PFSK-1 (cell line): ENCODE measurements at regions not wholly inside any gene's neighbourhood (a gene's known extent, or its start where the extent isn't known, plus 50 kb on each side); places are given as distances from the start of the nearest gene placed in this dataset.

ENCODE experiments used
- FOXP2 ChIP-seq: optimal IDR thresholded peaks from 2 replicates; pipeline ENCODE3; 2011; ENCODE audit warnings: borderline replicate concordance, control low read depth, inconsistent platforms; ENCODE audit not compliant: insufficient read depth; ENCODE audit errors: extremely low read length, extremely low read depth
- POLR2AphosphoS5 ChIP-seq: IDR thresholded peaks from 2 replicates; pipeline ENCODE4 v1.6.1; 2012; ENCODE audit warnings: low read depth, mild to moderate bottlenecking, control low read depth, low read length, moderate library complexity
- REST ChIP-seq, 2 experiments: IDR thresholded peaks; 2 replicates each; pipeline versions ENCODE4 v1.6.1 to v1.8.0; 2011 to 2012; ENCODE audit warnings: low read depth in 2 of 2, low read length in 2 of 2, control low read depth in 1 of 2, inconsistent platforms in 1 of 2, mild to moderate bottlenecking in 1 of 2, moderate library complexity in 1 of 2; ENCODE audit not compliant: insufficient read depth in 1 of 2
- SIN3A ChIP-seq: IDR thresholded peaks from 2 replicates; pipeline ENCODE4 v1.6.1; 2012; ENCODE audit warnings: mild to moderate bottlenecking, low read length, moderate library complexity, borderline replicate concordance; ENCODE audit not compliant: insufficient read depth
- TAF1 ChIP-seq: IDR thresholded peaks from 2 replicates; pipeline ENCODE4 v1.6.1; 2012; ENCODE audit warnings: low read length, control low read depth, borderline replicate concordance; ENCODE audit not compliant: insufficient read depth

DNA sequence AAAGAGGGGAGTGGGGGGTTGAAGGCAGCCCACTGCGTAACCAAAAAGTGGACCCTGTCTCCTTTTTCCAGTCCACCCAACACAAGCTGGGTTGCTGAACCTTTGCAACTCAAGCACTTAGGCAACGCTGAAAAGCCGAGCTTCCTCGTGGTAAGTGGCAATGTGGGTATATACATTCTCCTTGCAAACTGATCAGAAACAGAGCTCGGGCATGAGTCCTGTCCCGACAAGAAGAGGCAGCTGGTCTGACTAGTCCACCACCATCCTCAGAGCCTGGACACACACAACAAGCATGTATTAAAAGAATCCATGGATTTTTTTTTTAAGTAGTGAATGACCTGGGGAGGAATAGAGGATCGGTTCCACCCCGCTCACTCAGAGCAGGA lies 240.6 kb upstream of the ZNF507 start:
- TF ChIP-seq REST (IDR thresholded peaks at IDR 0.05; ENCODE audit: insufficient read depth in 1 of 2, low read depth in 2 of 2, low read length in 2 of 2), result no peak
- no peak for TF ChIP-seq POLR2AphosphoS5
- TF ChIP-seq TAF1, result no peak
- TF ChIP-seq FOXP2, result no peak
- TF ChIP-seq SIN3A, result no peak
